T follicular helper cell (primary cell): ENCODE measurements at regions not wholly inside any gene's neighbourhood (a gene's known extent, or its start where the extent isn't known, plus 50 kb on each side); places are given as distances from the start of the nearest gene placed in this dataset.

Experiments used
- DNase-seq: peaks from one replicate; pipeline ENCODE4 v3.0.0-alpha.2; 2020; ENCODE audit warnings: low read depth

DNA sequence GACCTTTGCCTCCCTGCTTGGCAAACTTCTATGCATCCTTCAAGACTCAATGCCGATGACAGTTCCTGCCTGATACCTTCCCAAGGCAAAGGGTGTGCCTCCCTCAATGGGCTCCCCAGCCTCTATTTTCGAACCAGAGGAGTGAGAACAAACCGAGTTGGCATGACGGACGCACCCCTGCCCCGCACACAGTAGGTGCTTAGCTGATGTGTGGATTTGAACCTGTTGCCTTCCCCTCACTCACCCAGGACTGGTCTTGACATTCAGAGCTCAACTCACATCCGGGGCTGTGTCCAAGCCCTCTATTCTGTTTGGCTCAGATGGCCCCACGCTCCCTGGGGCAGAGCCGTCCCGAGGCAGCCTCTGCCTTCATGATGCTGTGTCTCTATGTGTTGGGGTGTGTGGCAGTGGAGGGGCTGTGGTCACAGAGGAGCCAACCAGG lies 52.2 kb upstream of the SLC6A11 start:
- no peak for DNase-seq

DNA sequence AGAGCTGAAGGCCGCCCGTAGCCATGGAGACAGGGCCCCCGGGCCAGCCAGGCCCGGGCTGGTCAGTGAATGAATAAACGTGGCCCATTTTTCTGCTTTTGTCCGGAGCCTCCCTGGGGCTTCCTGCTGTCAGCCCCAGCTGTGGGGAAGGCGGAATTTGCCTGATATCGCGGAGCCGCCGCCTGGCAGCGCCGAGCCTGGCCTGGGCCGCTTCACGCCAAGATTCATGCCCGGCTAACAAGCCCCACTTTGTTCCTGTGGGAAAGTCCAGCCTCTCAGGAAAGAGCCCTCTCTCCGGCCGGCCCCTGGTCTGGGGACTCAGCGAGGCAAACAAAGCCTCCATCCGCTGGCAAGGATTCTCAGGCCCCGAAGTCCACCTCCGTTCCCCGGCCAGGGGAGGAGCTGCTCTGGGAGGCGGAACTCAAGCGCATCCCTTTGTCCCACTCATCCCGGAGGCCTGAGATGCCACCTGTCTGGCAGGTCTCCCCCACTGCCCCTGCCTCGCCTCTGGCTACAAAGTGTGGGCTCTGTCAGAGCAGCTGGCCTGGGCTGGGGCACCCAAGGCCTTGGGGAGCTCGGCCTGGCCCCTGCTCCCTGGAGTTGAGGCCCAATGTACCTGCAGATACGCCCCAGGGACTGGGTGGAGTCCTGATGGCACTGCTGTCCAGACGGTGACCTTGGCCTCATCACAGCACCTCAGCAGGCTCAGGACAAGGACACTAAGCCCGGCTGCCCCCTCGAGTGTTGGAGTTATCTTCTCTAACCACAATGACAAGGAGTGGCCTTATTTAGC lies 51.6 kb upstream of the SLC6A11 start:
- DNase-seq = no peak

DNA sequence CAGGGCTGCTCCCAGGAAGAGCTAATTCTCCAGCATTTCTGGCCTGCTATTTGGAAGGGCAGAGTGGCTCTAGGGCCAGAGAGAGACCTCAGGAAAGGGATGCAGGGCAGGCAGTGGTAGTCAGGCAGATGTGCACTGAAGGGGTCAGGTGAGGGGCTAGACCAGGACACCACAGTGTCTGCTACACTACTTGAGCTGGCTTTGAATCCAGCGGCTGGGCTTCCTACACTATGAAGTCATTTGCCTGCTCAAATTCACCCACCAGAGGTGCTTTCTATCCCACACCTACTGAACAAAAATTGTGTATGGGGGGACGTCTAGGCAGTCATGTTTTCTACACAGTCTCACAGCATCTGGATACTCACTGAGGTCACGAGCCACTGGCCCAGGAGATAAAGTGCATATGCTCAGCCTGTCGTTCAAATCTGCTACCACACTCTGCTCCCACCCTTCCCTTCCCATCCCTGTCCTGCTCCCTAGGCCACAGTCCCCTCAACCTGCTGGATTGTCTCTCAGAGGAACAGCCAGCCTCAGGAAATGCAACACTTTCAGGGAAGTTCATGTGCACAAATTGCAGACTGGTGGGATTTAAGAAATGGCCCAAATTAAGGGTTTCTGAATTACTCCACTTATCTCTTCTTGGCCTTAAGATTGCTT lies 49.9 kb upstream of the SLC6A11 start:
- DNase-seq = no peak
